RWPE2 (cell line): ENCODE measurements at regions not wholly inside any gene's neighbourhood (a gene's known extent, or its start where the extent isn't known, plus 50 kb on each side); places are given as distances from the start of the nearest gene placed in this dataset.

Experiments
- ATAC-seq: fragments of 200-7000 bp; cut with Tn5 transposase; 3 replicates; pipeline ENCODE4 v1.9.1; 2021; ENCODE audit warnings: low read depth
- DNase-seq: peaks from one replicate; pipeline ENCODE4 v3.0.0-alpha.2; 2020; ENCODE audit warnings: low spot score
- H3K27ac ChIP-seq: fragments of 450-650 bp; 2 replicates; pipeline ENCODE4 v1.5.1; 2017; ENCODE audit warnings: mild to moderate bottlenecking; ENCODE audit not compliant: poor library complexity, severe bottlenecking
- H3K27me3 ChIP-seq: fragments of 250-450 bp; sonication (Bioruptor Pico); 2 replicates; pipeline ENCODE4 v1.5.1; 2021; ENCODE audit warnings: mild to moderate bottlenecking, moderate library complexity; ENCODE audit not compliant: insufficient read depth, poor library complexity, severe bottlenecking
- H3K36me3 ChIP-seq: fragments of 250-450 bp; sonication (Bioruptor Pico); 2 replicates; pipeline ENCODE4 v1.5.1; 2020; ENCODE audit warnings: low read depth, mild to moderate bottlenecking, moderate library complexity
- H3K4me1 ChIP-seq: fragments of 250-450 bp; sonication (Bioruptor Pico); 2 replicates; pipeline ENCODE4 v1.5.1; 2021; ENCODE audit warnings: mild to moderate bottlenecking, moderate library complexity; ENCODE audit not compliant: insufficient read depth, poor library complexity, severe bottlenecking
- H3K4me3 ChIP-seq: fragments of 250-450 bp; sonication (Bioruptor Pico); 2 replicates; pipeline ENCODE4 v1.5.1; 2021; ENCODE audit warnings: mild to moderate bottlenecking, moderate library complexity; ENCODE audit not compliant: severe bottlenecking
- H3K9me3 ChIP-seq: fragments of 250-450 bp; sonication (Bioruptor Pico); 2 replicates; pipeline ENCODE4 v1.5.1; 2021; ENCODE audit warnings: mild to moderate bottlenecking, moderate library complexity; ENCODE audit not compliant: severe bottlenecking
- CTCF ChIP-seq: fragments of 450-650 bp; IDR thresholded peaks from one replicate; pipeline ENCODE4 v1.5.1; 2017; ENCODE audit warnings: mild to moderate bottlenecking, moderate library complexity; ENCODE audit not compliant: poor library complexity, severe bottlenecking

GRCh38 chr12:97616946-97617345, 154.3 kb downstream of the RMST start:
- Histone ChIP-seq H3K4me1 (peaks cover 3% of the 10 kb centered on the region), H3K27ac (no peak overlapping the region), H3K9me3 (no peaks in the 10 kb centered on the region), H3K4me3 (no peak overlapping the region), H3K36me3 (no peaks in the 10 kb centered on the region), H3K27me3 (no peaks in the 10 kb centered on the region)
- no peak for TF ChIP-seq CTCF
- ATAC-seq (no peak), DNase-seq (no peak)

- Histone ChIP-seq H3K27me3 (no peaks in the 10 kb centered on the region), H3K9me3 (no peaks in the 10 kb centered on the region), H3K4me3 (no peak overlapping the region), H3K4me1 (no peaks in the 10 kb centered on the region), H3K27ac (no peak overlapping the region), H3K36me3 (no peaks in the 10 kb centered on the region)
- no peak for DNase-seq
- TF ChIP-seq CTCF = no peak
- ATAC-seq = no peak
These were observed 166.4 kb downstream of the RMST start for GRCh38 chr12:97628962-97629361.

GRCh38 chr12:97629382-97629781, 166.8 kb downstream of the RMST start:
- H3K4me3 ChIP-seq = no peak overlapping the region
- no peak for TF ChIP-seq CTCF
- H3K27ac ChIP-seq = no peak overlapping the region
- no peaks in the 10 kb centered on the region for H3K27me3 ChIP-seq
- H3K36me3 ChIP-seq = no peaks in the 10 kb centered on the region
- DNase-seq (no peak), ATAC-seq (no peak)
- no peaks in the 10 kb centered on the region for H3K4me1 ChIP-seq
- H3K9me3 ChIP-seq = no peaks in the 10 kb centered on the region

- ATAC-seq = no peak
- no peak overlapping the region for H3K27ac ChIP-seq
- TF ChIP-seq CTCF = no peak
These were observed 167.8 kb downstream of the RMST start for GRCh38 chr12:97630356-97630755.

GRCh38 chr12:97630875-97631274, 168.3 kb downstream of the RMST start:
- DNase-seq (no peak), ATAC-seq (no peak)
- H3K27ac ChIP-seq = no peak overlapping the region
- no peak for TF ChIP-seq CTCF
- H3K27me3 ChIP-seq = no peaks in the 10 kb centered on the region
- no peaks in the 10 kb centered on the region for H3K9me3 ChIP-seq
- H3K4me1 ChIP-seq = no peaks in the 10 kb centered on the region
- H3K4me3 ChIP-seq = no peak overlapping the region
- H3K36me3 ChIP-seq = no peaks in the 10 kb centered on the region

More at GRCh38 chr12:97630356-97630755, 167.8 kb downstream of the RMST start:
- Histone ChIP-seq H3K4me1 (no peaks in the 10 kb centered on the region), H3K9me3 (no peaks in the 10 kb centered on the region), H3K36me3 (no peaks in the 10 kb centered on the region), H3K27me3 (no peaks in the 10 kb centered on the region), H3K4me3 (no peak overlapping the region)
- no peak for DNase-seq
